Keratinocyte (primary cell): ENCODE measurements at regions not wholly inside any gene's neighbourhood (a gene's known extent, or its start where the extent isn't known, plus 50 kb on each side); places are given as distances from the start of the nearest gene placed in this dataset.

ENCODE experiments used
- CTCF ChIP-seq, 3 experiments: IDR thresholded peaks in 1 of 3; conservative IDR thresholded peaks in 1 of 3; optimal IDR thresholded peaks in 1 of 3; 2 replicates in 2 of 3; 3 replicates in 1 of 3; pipeline versions ENCODE3 to v1.5.1; 2011; ENCODE audit warnings: low read length in 3 of 3, mild to moderate bottlenecking in 3 of 3, moderate library complexity in 2 of 3, control low read depth in 1 of 3, inconsistent platforms in 1 of 3; ENCODE audit not compliant: insufficient read depth in 2 of 3; ENCODE audit errors: extremely low read depth in 1 of 3
- EZH2 ChIP-seq: IDR thresholded peaks from one replicate; pipeline ENCODE4 v1.6.1; 2012; ENCODE audit warnings: inconsistent platforms, mild to moderate bottlenecking, low read length, moderate library complexity

GRCh38 chr15:36133742-36134141 lies 445.7 kb upstream of the CDIN1 start:
- TF ChIP-seq CTCF (optimal IDR thresholded peaks at IDR 0.05 in 1 of 3, IDR thresholded peaks at IDR 0.05 in 1 of 3, conservative IDR thresholded peaks at IDR 0.05 in 1 of 3; ENCODE audit: extremely low read depth in 1 of 3, insufficient read depth in 2 of 3, low read length in 3 of 3) (no peak), EZH2 (no peak)
